IPS DF 19.7 (cell line): ENCODE measurements at regions not wholly inside any gene's neighbourhood (a gene's known extent, or its start where the extent isn't known, plus 50 kb on each side); places are given as distances from the start of the nearest gene placed in this dataset.
"Not testable (repeated sequence)": the region's sequence is repeated elsewhere in the genome, so short reads cannot be mapped to it uniquely, and the experiment has no call there.

ENCODE experiments used
- DNase-seq: peaks from one replicate; pipeline ENCODE4 v3.0.0-alpha.2; 2013; ENCODE audit warnings: low read depth, low spot score

GRCh38 chr7:112540839-112541577 is 60.2 kb downstream of the LSMEM1 start:
- no peak for DNase-seq

GRCh38 chr7:112546723-112547513 is 66.1 kb downstream of the LSMEM1 start:
- DNase-seq, result no peak

GRCh38 chr7:112547916-112548315 is 67.1 kb downstream of the LSMEM1 start:
- no peak for DNase-seq

- DNase-seq, result no peak
These were observed 69.8 kb downstream of the LSMEM1 start for GRCh38 chr7:112550468-112551060.

- DNase-seq, result not testable (repeated sequence)
These were observed 70.7 kb downstream of the LSMEM1 start for GRCh38 chr7:112551521-112551920.

- DNase-seq, result no peak
These were observed 73.8 kb downstream of the LSMEM1 start for GRCh38 chr7:112554591-112554990.

GRCh38 chr7:112556633-112557032 is 75.8 kb downstream of the LSMEM1 start:
- DNase-seq, result no peak

GRCh38 chr7:112566442-112567324 is 85.9 kb downstream of the LSMEM1 start:
- no peak for DNase-seq

GRCh38 chr7:112567388-112567787 is 86.6 kb downstream of the LSMEM1 start:
- DNase-seq, result no peak

- DNase-seq, result no peak
These were observed 91.2 kb downstream of the LSMEM1 start for GRCh38 chr7:112571852-112572607.

GRCh38 chr7:112572669-112573301 is 92.0 kb downstream of the LSMEM1 start:
- DNase-seq, result no peak

- no peak for DNase-seq
These were observed 92.7 kb downstream of the LSMEM1 start for GRCh38 chr7:112573302-112574039.

- DNase-seq, result no peak
These were observed 95.1 kb downstream of the LSMEM1 start for GRCh38 chr7:112575864-112576263.

- no peak for DNase-seq
These were observed 98.6 kb downstream of the LSMEM1 start for GRCh38 chr7:112579388-112579787.

- DNase-seq, result no peak
These were observed 100.1 kb downstream of the LSMEM1 start for GRCh38 chr7:112580717-112581435.

- no peak for DNase-seq
These were observed 100.7 kb downstream of the LSMEM1 start for GRCh38 chr7:112581529-112581928.

GRCh38 chr7:112584290-112584689 is 103.5 kb downstream of the LSMEM1 start:
- DNase-seq, result no peak

- DNase-seq, result no peak
These were observed 106.7 kb downstream of the LSMEM1 start for GRCh38 chr7:112587504-112587903.
